GM19397 (cell line): ENCODE measurements at regions not wholly inside any gene's neighbourhood (a gene's known extent, or its start where the extent isn't known, plus 50 kb on each side); places are given as distances from the start of the nearest gene placed in this dataset.

ENCODE experiments used
- ATAC-seq: cut with Tn5 transposase; IDR thresholded peaks from one replicate; pipeline ENCODE4 v1.9.1; 2021; ENCODE audit warnings: mild to moderate bottlenecking, moderate library complexity; ENCODE audit not compliant: unreplicated experiment

DNA sequence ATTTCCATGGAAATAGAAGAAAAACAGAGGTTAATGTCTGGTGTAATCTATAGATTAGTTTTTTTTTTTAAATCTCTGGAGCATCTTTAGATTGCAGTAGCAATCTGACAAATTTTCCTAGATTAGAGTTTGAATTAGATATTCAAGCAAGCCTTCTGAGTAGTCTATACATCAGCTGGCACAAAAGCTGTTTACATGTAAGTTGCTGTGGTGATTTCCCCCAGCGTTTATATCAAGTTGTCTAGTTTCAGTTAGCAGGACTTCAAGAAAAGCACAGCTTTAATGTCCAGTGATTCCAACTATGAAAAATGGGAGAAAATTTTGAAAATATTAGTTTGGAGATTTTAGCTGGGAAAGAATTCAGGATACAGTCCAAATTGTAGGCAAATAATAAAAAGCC lies 605.0 kb upstream of the USP15 start:
- no peak for ATAC-seq

- no peak for ATAC-seq
These were observed 592.5 kb upstream of the USP15 start for GRCh38 chr12:61667676-61668075.

DNA sequence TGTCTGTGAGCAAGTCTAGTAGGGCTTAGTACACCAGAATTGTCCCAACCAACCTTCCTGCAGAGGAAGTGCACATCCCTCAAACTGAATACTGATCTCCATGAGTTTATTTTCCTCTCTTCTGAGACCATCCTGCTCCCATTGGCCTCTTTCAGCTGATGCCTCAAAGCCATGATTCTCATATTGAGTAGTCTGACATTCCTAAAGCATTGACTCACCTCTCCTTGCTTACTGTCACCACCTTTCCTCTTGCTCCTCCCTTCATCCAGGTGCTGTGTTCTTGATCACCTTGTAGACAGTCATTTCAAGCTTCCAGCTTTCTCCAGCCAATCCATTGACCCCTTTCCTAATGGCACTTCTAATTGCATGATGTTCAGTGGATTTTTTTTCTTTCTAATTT lies 583.7 kb upstream of the USP15 start:
- ATAC-seq: no peak

DNA sequence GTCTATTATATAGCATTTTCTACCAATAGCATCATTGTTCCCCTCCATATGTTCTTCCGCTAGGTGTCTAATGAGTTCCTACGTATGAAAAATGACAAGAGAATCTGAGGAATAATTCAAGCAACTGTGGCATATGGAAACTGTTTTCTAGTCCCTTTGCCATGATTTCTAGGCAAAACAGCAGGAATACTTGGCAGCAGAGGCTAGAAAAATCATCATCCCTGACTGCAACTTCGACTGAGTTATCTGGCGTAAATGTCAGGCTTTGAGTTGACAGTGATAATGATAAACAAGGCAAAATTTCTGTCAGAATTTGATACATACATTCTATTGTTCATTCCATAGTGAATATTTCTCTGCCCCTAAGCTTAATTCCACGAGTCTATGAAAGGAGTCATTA lies 572.8 kb upstream of the USP15 start:
- ATAC-seq: no peak

DNA sequence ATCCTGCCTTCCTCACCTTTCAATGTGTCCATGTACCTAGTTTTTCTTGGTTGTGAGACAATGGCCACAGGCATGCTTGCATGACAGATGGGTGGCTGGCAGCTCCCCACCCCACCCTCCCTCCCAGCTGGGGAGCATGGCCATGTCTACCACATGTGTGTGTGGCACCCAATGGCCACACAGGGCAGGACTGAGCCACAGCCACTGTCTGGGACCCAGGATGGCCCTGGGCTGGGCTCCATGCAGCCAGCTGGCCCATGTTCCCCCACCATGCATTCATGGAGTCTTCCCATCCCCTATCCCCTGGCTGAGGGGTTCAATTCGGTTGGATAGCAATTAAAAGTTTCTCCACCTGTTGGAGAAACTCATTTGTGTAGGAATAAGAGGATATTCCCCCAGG lies 566.0 kb upstream of the USP15 start:
- ATAC-seq: no peak

DNA sequence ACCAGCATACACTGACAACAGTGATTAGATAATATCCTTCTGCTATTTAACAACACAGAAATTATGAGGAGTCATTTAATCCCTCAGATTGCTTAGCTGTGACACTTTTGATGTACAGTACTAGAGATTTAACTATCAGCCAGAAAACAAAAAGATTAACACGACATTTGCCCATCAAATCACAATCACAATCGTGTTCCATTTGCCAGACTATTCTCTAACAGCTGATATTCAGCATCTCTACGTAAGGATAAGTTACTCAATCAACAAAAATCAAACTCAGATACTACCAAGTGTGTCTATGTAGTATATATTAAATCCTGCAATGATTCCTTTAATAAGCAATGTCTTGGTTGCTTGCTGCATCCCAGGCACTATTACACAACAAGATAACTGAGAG lies 558.7 kb upstream of the USP15 start:
- ATAC-seq: no peak

- ATAC-seq: no peak
These were observed 553.4 kb upstream of the USP15 start for GRCh38 chr12:61706783-61707182.

DNA sequence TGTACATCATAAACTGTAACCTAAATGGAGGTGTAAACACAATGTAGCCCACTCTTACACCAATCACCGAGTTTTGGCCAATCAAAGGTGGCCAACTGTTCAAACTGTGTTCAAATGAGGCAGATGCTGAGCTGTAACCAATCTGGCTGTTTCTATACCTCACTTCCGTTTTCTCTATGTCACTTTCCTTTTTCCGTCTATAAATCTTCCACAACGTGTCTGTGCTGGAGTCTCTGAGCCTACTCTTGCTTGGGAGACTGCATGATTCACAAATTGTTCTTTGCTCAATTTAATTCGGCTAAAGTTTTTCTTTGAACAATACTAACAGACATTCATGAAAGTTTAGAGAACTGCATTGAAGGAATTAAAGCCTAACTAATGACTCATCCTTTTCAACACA lies 547.1 kb upstream of the USP15 start:
- ATAC-seq: no peak

DNA sequence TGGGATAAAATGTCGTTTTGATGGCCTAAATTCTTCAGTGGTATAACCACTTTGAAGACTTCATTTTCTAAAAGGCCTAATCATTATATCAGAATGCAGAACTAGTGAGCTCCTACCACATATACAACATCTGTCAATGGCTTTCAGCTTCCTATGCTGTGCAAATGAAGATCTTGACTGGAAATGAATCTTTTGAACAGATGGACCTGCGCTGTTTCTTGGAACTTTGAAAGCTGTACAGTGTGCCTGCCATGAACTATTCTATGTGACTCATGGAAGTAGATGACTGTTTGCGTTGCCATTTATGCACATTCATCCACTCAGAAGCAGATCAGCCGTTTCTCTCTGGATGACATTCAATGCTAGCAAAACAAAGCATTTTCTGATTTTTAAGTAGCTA lies 542.2 kb upstream of the USP15 start:
- ATAC-seq: no peak

DNA sequence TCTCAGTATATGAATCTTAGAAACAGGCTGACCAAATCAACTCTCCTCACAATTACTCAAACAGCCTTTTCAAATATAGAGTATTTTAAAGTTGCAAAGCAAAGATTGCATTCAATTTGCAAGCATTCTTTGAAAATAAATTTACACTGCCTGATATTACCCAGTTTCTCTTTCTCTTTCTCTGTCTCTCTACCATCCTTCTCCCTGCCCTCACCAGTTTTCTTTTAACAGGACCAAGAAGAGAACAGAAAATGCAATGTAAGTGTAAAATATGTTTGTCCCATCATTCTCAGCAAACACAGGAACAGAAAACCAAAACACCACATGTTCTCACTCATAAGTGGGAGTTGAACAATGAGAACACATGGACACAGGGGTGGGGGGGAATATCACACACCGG lies 520.3 kb upstream of the USP15 start:
- no peak for ATAC-seq

GRCh38 chr12:61750604-61751003 lies 509.6 kb upstream of the USP15 start:
- no peak for ATAC-seq

DNA sequence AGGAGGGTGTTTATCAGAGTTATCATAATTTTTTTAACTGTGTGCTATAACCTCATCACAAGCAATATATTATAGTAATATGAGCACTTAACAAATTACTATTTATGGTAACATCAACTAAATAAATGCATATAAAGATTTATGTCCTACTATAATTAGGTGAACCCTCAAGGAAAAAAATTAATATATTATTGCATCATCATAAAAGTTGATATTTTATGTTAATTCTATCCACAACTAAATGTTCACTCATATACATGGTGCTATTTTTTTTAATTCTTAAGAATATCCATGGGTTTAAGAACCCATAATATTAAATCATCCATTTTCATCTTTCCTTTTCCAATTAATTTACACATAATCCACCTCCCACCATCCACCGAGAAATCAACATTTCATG lies 506.0 kb upstream of the USP15 start:
- no peak for ATAC-seq

- no peak for ATAC-seq
These were observed 502.2 kb upstream of the USP15 start for GRCh38 chr12:61757831-61758505.

DNA sequence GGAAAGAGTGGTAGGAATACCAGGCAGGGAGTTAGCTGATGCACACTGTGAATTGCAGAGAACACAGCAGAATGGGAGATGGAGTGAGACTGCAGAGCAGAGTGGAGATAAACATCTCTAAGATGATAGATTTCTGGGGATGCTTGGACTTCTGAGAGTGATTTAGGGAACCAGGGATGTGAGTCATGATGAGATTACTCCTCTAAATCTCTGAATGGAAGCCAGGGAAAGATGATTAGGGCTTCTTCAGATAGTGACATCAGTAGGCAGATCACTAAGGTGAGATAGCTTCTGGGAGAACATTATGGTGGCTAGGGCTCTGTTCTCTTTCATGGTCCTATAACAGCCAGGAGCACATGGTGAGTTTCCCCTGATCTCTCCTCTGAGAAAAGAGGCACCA lies 501.5 kb upstream of the USP15 start:
- no peak for ATAC-seq

- no peak for ATAC-seq
These were observed 494.3 kb upstream of the USP15 start for GRCh38 chr12:61765926-61766325.

GRCh38 chr12:61780435-61780834 lies 479.8 kb upstream of the USP15 start:
- ATAC-seq: no peak

DNA sequence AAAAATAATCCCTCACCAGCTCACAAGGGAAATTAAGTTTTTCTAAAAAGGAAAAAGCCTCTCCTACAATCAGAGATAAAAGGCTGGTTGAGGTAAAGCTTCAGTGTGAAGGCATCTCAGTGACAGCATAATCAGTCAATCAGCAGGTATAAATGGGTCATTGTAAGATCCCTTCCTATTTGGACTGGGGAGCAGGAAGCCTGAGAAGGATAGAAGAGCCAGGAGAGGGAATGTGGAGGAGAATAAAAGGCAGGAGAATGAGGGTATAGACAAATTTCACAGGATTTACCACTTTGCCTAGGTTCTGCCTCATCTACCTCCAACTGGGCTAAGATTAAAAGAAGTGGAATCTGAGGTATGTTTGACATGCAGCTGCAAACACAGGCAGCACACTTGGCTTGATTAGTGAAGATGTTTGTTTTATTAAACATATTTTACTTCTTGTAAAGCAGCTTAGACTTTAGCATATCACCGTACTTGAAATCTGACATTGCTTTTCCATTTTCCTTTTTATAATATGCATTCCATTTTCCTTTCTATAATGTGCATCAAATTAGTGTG lies 479.1 kb upstream of the USP15 start:
- ATAC-seq: no peak

GRCh38 chr12:61796846-61797245 lies 463.4 kb upstream of the USP15 start:
- no peak for ATAC-seq

- no peak for ATAC-seq
These were observed 462.9 kb upstream of the USP15 start for GRCh38 chr12:61797266-61797665.

GRCh38 chr12:61798778-61799177 lies 461.4 kb upstream of the USP15 start:
- ATAC-seq: no peak

GRCh38 chr12:61804301-61804700 lies 455.9 kb upstream of the USP15 start:
- no peak for ATAC-seq

DNA sequence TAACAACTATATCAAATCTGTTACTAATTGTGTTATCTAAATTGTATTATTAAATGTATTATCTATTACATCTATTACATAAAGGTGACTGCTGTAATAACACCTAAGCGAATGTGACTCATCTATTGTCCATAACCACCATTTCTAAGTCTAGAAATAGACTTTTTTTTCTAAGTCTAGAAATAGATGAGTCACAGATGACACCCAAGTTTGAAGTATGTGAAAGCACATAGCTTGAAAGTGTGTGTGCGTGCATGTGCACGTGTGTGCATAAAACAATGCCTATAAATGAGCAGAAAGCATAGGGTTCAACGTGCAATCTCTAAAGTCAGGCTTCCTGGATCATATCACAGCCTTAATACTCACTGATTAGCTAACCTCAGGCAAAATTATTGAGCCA lies 451.3 kb upstream of the USP15 start:
- ATAC-seq: no peak

- ATAC-seq: no peak
These were observed 449.7 kb upstream of the USP15 start for GRCh38 chr12:61810486-61810885.
